Mucosa of rectum (tissue), 2 donors: ENCODE measurements at regions not wholly inside any gene's neighbourhood (a gene's known extent, or its start where the extent isn't known, plus 50 kb on each side); places are given as distances from the start of the nearest gene placed in this dataset.
"Not testable (repeated sequence)": the region's sequence is repeated elsewhere in the genome, so short reads cannot be mapped to it uniquely, and the experiment has no call there.

Experiments
- H3K27ac ChIP-seq, 2 donors: one replicate each; pipeline ENCODE4 v1.7.0; 2013; ENCODE audit warnings: inconsistent platforms in 2 of 2, low read depth in 2 of 2, low read length in 2 of 2
- H3K27me3 ChIP-seq, 2 donors: one replicate each; pipeline ENCODE4 v1.7.0; 2013; ENCODE audit warnings: low read length in 2 of 2; ENCODE audit not compliant: control insufficient read depth in 2 of 2, insufficient read depth in 2 of 2
- H3K36me3 ChIP-seq, 2 donors: one replicate each; pipeline ENCODE4 v1.7.0; 2013; ENCODE audit warnings: low read length in 2 of 2; ENCODE audit not compliant: control insufficient read depth in 2 of 2, insufficient read depth in 2 of 2
- H3K4me1 ChIP-seq, 2 donors: one replicate each; pipeline ENCODE4 v1.7.0; 2013; ENCODE audit warnings: low read length in 2 of 2, mild to moderate bottlenecking in 1 of 2; ENCODE audit not compliant: control insufficient read depth in 2 of 2, insufficient read depth in 2 of 2
- H3K4me3 ChIP-seq, 2 donors: one replicate each; pipeline ENCODE4 v1.7.0; 2013; ENCODE audit warnings: low read length in 2 of 2
- H3K9ac ChIP-seq, 2 donors: one replicate each; pipeline ENCODE4 v1.7.0; 2013; ENCODE audit warnings: low read length in 2 of 2, low read depth in 1 of 2, mild to moderate bottlenecking in 1 of 2
- H3K9me3 ChIP-seq, 2 donors: one replicate each; pipeline ENCODE4 v1.7.0; 2013; ENCODE audit warnings: low read length in 2 of 2; ENCODE audit not compliant: control insufficient read depth in 2 of 2
- donor health status: healthy.
- donor health status: Normal muscosa, but diverticular disease.

DNA sequence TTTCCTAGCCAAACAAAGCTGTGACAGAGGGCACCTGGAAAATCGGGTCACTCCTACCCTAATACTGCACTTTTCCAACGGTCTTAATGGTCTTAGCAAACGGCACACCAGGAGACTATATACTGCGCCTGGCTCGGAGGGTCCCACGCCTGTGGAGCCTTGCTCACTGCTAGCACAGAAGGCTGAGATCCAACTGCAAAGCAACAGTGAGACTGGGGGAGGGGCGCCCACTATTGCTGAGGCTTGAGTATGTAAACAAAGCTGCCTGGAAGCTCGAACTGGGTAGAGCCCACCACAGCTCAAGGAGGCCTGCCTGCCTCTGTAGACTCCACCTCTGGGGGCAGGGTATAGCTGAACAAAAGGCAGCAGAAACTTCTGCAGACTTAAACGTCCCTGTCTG lies 931.7 kb upstream of the ATXN7L3B start:
- not testable (repeated sequence) for H3K36me3 ChIP-seq, H3K27ac ChIP-seq, H3K9ac ChIP-seq, H3K9me3 ChIP-seq, H3K4me1 ChIP-seq, H3K4me3 ChIP-seq, H3K27me3 ChIP-seq

DNA sequence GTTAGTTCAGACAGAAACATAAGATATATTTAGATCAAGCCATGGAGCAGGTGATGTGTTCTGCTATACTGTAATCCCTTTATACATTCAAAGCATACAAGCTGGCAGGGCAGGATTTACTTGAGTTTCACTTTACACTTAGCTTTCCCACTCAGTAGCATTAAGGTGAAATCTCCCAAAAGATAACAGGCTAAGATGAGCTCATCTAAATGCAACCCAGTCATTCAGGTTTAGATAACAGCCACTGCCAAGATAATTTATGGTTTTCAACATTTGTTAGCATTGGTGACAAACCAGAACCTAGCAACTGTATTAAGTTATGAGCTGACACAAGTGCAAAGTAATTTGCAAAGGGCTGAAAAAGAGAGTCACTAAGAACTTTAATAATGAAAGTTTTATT lies 925.1 kb upstream of the ATXN7L3B start:
- H3K36me3 ChIP-seq, result no peaks in the 10 kb centered on the region
- H3K27me3 ChIP-seq, result no peaks in the 10 kb centered on the region
- no peaks in the 10 kb centered on the region for H3K4me1 ChIP-seq
- H3K27ac ChIP-seq, result no peak overlapping the region
- H3K9ac ChIP-seq, result no peak overlapping the region
- no peaks in the 10 kb centered on the region for H3K9me3 ChIP-seq
- no peak overlapping the region for H3K4me3 ChIP-seq

DNA sequence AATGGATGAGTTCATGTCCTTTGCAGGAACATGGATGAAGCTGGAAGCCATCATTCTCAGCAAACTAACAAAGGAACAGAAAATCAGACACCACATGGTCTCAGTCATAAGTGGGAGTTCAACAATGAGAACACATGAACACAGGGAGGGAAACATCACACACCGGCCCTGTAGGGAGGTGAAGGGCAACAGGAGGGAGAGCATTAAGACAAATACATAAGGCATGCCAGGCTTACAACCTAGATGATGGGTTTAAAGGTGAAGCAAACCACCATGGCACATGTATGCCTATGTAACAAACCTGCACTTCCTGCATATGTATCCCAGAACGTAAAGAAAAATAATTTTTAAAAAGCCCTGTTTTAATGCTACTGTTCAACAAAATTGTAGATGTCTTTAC lies 914.2 kb upstream of the ATXN7L3B start:
- H3K9me3 ChIP-seq, result no peaks in the 10 kb centered on the region

DNA sequence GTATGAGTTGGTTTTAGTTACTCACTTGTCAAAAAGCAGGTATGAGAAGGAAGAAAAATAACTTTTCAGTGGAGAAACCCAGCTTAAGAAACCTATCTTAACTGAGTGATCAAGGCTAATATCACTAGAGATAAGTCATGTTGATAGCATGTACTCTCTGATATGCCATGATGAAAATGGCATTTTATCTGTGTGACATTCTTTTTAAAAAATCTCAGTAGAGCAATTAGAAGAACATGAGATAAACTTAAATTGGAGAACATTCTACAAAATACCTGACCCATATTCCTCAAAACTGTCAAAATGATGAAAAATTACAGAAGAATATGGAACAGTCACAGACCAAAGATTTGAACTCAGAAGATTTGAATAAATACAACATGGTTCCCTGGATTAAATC lies 912.4 kb upstream of the ATXN7L3B start:
- no peaks in the 10 kb centered on the region for H3K27me3 ChIP-seq
- H3K36me3 ChIP-seq, result no peaks in the 10 kb centered on the region
- no peak overlapping the region for H3K27ac ChIP-seq
- no peak overlapping the region for H3K4me3 ChIP-seq
- no peaks in the 10 kb centered on the region for H3K4me1 ChIP-seq
- no peaks in the 10 kb centered on the region for H3K9me3 ChIP-seq
- no peak overlapping the region for H3K9ac ChIP-seq

More for the DNA sequence above, 914.2 kb upstream of the ATXN7L3B start:
- no peaks in the 10 kb centered on the region for H3K4me1 ChIP-seq
- H3K27ac ChIP-seq, result no peak overlapping the region
- H3K27me3 ChIP-seq, result no peaks in the 10 kb centered on the region
- no peak overlapping the region for H3K4me3 ChIP-seq
- H3K9ac ChIP-seq, result no peak overlapping the region
- no peaks in the 10 kb centered on the region for H3K36me3 ChIP-seq

DNA sequence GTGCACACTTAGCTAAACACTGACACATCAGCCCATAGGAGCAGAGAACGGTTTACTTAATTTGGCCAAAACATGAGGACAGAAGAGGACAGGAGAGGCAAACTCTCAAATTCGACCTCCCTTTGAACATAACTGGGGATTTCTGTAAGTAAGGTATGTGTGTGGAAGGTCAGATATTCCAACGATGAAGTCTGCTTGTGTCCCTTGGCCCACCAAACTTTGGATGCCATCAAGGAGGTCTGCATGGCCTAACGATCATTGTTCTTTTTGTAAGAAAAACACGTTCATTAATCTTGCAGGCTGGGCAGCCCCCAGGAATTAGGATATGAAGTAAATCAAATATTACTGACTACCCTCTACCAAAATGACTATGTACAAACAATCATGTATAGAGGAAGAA lies 908.5 kb upstream of the ATXN7L3B start:
- H3K27ac ChIP-seq, result no peak overlapping the region
- no peaks in the 10 kb centered on the region for H3K9me3 ChIP-seq
- H3K9ac ChIP-seq, result no peak overlapping the region
- no peaks in the 10 kb centered on the region for H3K36me3 ChIP-seq
- no peaks in the 10 kb centered on the region for H3K4me1 ChIP-seq
- H3K4me3 ChIP-seq, result no peak overlapping the region
- H3K27me3 ChIP-seq, result no peaks in the 10 kb centered on the region

DNA sequence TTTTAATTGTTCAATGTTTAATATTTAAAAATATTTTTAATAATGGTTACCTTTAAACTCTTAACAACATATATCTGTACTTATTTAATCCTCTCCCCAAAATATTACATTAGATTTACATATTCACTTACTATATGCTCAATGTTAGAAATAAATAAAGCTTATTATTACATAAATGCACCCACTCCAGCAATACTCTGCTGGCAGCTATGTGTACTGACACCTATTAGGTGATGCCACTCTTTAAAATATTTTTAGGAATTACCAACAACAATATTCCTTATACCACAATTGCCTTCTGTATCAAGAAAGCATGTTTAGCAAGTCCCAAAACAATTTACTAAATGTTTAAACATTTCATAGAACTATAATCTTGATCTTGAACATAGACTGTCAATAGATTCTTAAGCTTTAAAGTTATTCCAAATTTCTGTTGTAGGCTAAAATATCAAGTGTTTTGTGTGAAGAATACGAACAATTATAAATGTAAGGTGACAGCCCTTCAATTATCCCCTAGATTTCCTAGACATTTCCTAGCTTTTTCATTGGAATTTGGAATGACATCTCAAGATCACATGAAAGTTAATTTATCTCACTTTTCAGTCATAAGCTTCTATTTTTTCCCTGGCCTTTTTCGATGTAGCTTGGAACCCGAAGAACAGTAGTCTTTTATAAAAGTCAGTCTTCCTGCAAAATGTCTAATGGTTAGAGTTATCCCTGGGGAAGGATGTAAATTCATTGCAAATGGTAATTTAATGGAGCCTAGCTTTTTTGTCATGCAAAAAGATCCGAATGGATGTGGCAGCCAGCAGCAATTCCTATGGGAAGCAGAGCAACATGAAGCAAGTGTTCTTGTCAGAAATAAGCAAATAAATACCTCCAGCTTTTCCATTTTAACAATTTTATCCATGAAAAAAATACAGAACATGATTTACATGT lies 907.5 kb upstream of the ATXN7L3B start:
- H3K27ac ChIP-seq, result no peak overlapping the region
- no peaks in the 10 kb centered on the region for H3K4me1 ChIP-seq
- H3K27me3 ChIP-seq, result no peaks in the 10 kb centered on the region
- no peak overlapping the region for H3K9ac ChIP-seq
- no peak overlapping the region for H3K4me3 ChIP-seq
- no peaks in the 10 kb centered on the region for H3K9me3 ChIP-seq
- no peaks in the 10 kb centered on the region for H3K36me3 ChIP-seq

DNA sequence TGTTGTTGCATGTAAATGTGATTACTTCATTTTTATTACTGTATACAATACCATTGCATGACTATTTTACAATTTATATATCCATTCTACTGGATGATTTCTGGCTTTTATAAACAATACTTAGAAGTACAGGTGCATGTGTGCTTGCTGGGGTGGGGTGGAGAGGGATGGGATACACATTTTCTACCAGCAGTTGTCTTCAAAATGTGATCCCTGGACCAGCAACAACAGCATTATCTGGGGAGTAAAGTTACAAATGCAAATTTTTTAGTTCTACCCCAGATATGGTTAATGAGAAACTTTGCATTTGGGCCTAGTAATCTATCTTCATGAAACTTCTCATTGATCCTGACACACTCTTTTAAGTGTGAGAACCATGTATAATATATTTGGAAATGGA lies 905.4 kb upstream of the ATXN7L3B start:
- no peak overlapping the region for H3K4me3 ChIP-seq
- H3K27me3 ChIP-seq, result no peaks in the 10 kb centered on the region
- H3K9ac ChIP-seq, result no peak overlapping the region
- H3K27ac ChIP-seq, result no peak overlapping the region
- H3K9me3 ChIP-seq, result no peaks in the 10 kb centered on the region
- no peaks in the 10 kb centered on the region for H3K36me3 ChIP-seq
- H3K4me1 ChIP-seq, result no peaks in the 10 kb centered on the region

DNA sequence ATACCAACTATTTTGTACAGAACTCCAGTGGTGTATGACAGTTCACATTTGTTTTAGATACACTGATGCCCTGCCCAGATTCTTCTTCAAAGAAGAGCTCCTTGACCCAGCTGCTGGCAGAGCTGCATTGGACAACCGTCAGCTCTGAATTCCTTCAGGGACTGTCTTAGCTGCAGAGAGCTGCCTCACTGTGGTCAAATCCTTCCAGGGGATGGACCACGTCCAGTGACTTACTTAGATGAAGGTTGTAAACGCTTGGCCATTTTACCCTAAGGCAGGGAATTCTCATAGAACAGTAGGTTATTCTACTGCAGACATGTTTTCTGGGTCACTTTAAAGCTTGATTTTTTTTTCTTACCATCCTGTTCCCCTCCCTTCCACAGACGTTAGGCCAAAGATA lies 905.0 kb upstream of the ATXN7L3B start:
- H3K36me3 ChIP-seq, result no peaks in the 10 kb centered on the region

DNA sequence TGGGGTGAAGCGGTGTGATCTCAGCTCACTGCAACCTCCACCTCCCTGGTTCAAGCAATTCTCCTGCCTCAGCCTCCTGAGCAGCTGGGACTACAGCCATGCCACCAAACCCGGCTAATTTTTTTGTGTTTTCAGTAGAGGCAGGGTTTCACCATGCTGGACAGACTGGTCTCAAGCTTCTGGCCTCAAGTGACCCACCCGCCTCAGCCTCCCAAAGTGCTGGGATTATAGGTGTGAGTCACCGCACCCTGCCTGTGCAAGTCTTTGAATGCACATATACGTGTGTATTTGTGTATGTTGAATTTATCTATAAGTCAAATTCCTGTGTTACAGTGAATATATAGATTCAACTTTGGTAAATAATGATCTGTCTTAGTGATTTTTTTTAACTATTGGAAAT lies 898.2 kb upstream of the ATXN7L3B start:
- not testable (repeated sequence) for H3K9me3 ChIP-seq, H3K9ac ChIP-seq, H3K4me3 ChIP-seq, H3K27ac ChIP-seq, H3K36me3 ChIP-seq, H3K27me3 ChIP-seq, H3K4me1 ChIP-seq

More for the DNA sequence above, 905.0 kb upstream of the ATXN7L3B start:
- Histone ChIP-seq H3K27me3 (no peaks in the 10 kb centered on the region), H3K4me1 (no peaks in the 10 kb centered on the region), H3K9me3 (no peaks in the 10 kb centered on the region), H3K27ac (no peak overlapping the region), H3K4me3 (no peak overlapping the region), H3K9ac (no peak overlapping the region)

DNA sequence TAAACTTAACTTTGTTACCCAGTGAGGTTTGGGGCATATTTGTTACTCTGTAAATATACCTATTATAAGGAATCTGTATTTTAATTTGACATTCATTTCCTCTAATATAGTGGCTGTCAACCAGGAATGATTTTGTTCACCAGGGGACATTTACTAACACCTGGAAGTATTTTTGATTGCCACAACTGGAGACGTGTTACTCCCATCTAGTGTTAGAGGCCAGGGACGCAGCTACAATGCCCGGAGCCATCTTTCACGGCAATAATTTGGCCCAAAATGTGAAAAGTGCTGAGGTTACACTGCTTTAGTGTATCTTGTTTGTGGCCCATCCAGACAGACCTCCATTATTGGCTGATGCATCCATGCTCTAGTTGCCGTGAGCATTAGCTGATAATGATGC lies 881.3 kb upstream of the ATXN7L3B start:
- no peaks in the 10 kb centered on the region for H3K4me1 ChIP-seq
- H3K36me3 ChIP-seq, result no peaks in the 10 kb centered on the region
- H3K4me3 ChIP-seq, result no peak overlapping the region
- no peak overlapping the region for H3K9ac ChIP-seq
- no peaks in the 10 kb centered on the region for H3K9me3 ChIP-seq
- no peak overlapping the region for H3K27ac ChIP-seq
- no peaks in the 10 kb centered on the region for H3K27me3 ChIP-seq
